ENCODE measurements at regions not wholly inside any gene's neighbourhood (a gene's known extent, or its start where the extent isn't known, plus 50 kb on each side); places are given as distances from the start of the nearest gene placed in this dataset.

DNA sequence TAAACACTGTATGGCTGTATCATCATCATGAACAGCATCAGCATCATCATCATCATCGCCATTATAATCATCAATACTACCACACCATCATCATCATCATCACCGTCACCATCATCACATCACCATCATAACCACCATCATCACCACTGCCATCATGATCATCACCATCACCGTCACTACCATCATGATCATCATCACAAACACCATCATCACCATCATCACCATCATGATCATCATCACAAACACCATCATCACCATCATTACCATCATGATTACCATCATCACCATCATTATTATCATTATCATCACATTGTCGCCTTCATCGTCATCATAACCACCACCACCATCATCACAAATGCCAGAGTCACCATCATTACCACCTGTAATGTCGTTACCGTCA is 1196.9 kb downstream of the NLGN4X start:
- intact Hi-C loops (cut with micrococcal nuclease) (no loop called here), in situ Hi-C loops (cut with MboI; ENCODE audit: low sequenced_read_pairs) (no loop called here), dilution Hi-C loops (cut with HindIII; ENCODE audit: low sequenced_read_pairs, unreplicated experiment) (no loop called here)
- Histone ChIP-seq H2BK120ac (ENCODE audit: low read depth, low read length) (no peak overlapping the region), H3K79me1 (ENCODE audit: low read depth in 1 of 2, low read length in 2 of 2) (no peaks in the 10 kb centered on the region), H4K91ac (ENCODE audit: insufficient read depth, low read depth, low read length) (no peak overlapping the region), H2AK5ac (ENCODE audit: low read depth, low read length) (no peak overlapping the region), H2BK15ac (ENCODE audit: low read depth, low read length) (no peak overlapping the region), H3K14ac (replicated peaks; ENCODE audit: low read depth, low read length) (no peak overlapping the region), H3K9ac (ENCODE audit: low read depth, low read length) (no peak overlapping the region), H3K27ac (ENCODE audit: insufficient read depth, low read length) (no peak overlapping the region), H3K27me3 (ENCODE audit: control insufficient read depth, insufficient read depth, low read length) (no peaks in the 10 kb centered on the region), H3K9me1 (ENCODE audit: insufficient read depth, low read length) (no peaks in the 10 kb centered on the region), H2AK9ac (replicated peaks; ENCODE audit: low read depth, low read length, poor library complexity) (no peak overlapping the region), H2AFZ (replicated peaks; ENCODE audit: low read length, poor library complexity) (no peak overlapping the region), H3K4ac (ENCODE audit: low read depth, low read length) (no peak overlapping the region), H3K9me3 (ENCODE audit: control insufficient read depth, insufficient read depth, low read length) (0 out of 2 replicates have a peak, but pooled peaks cover 7% of the 10 kb centered on the region), H3K4me1 (ENCODE audit: control insufficient read depth, insufficient read depth, low read length) (no peaks in the 10 kb centered on the region), H3K18ac (ENCODE audit: low read depth, low read length) (no peak overlapping the region), H2BK20ac (ENCODE audit: low read depth, low read length) (no peak overlapping the region), H2BK5ac (ENCODE audit: low read depth, low read length, poor library complexity, severe bottlenecking) (no peak overlapping the region), H3K23ac (ENCODE audit: low read depth, low read length) (no peak overlapping the region), H3K36me3 (ENCODE audit: control insufficient read depth, insufficient read depth, low read length) (no peaks in the 10 kb centered on the region), H4K5ac (ENCODE audit: low read depth, low read length) (no peak overlapping the region), H4K20me1 (ENCODE audit: insufficient read depth, low read length) (no peaks in the 10 kb centered on the region), H4K8ac (ENCODE audit: low read depth in 2 of 2, low read length in 2 of 2) (no peak overlapping the region), H3K56ac (ENCODE audit: extremely low read depth, insufficient read depth, low read length) (no peak overlapping the region), H3K4me3 (ENCODE audit: insufficient read depth, low read depth, low read length) (no peak overlapping the region), H3K4me2 (ENCODE audit: low read depth, low read length) (no peak overlapping the region)
- BruUV-seq (replicated peaks), result no TSS peak
- ChIA-PET CTCF (no interaction called here), POLR2A (ENCODE audit: unreplicated experiment) (no interaction called here)
- WGBS, 2 experiments (ENCODE audit: extremely low coverage in 2 of 2, insufficient read length in 1 of 2), result 62% methylated on average over 5 of the region's 7 CpGs; no CpG with 5 or more reads in 1 of the 2 experiments
- DNase-seq (no peak), ATAC-seq (ENCODE audit: low read depth) (no peak)
- TF ChIP-seq BHLHE40 (IDR thresholded peaks at IDR 0.05; ENCODE audit: low read depth, low read length), result no peak
- TF ChIP-seq RFX5 (IDR thresholded peaks at IDR 0.05; ENCODE audit: low read depth, low read length), result no peak
- TF ChIP-seq, protein P1, sequence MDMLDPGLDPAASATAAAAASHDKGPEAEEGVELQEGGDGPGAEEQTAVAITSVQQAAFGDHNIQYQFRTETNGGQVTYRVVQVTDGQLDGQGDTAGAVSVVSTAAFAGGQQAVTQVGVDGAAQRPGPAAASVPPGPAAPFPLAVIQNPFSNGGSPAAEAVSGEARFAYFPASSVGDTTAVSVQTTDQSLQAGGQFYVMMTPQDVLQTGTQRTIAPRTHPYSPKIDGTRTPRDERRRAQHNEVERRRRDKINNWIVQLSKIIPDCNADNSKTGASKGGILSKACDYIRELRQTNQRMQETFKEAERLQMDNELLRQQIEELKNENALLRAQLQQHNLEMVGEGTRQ (IDR thresholded peaks at IDR 0.05; ENCODE audit: low read depth, low read length), result no peak
- TF ChIP-seq CEBPB (IDR thresholded peaks at IDR 0.05; ENCODE audit: low read depth, low read length), result no peak
- no peak for TF ChIP-seq NFE2L2 (IDR thresholded peaks at IDR 0.05; ENCODE audit: low read depth, low read length)
- TF ChIP-seq, protein P2, sequence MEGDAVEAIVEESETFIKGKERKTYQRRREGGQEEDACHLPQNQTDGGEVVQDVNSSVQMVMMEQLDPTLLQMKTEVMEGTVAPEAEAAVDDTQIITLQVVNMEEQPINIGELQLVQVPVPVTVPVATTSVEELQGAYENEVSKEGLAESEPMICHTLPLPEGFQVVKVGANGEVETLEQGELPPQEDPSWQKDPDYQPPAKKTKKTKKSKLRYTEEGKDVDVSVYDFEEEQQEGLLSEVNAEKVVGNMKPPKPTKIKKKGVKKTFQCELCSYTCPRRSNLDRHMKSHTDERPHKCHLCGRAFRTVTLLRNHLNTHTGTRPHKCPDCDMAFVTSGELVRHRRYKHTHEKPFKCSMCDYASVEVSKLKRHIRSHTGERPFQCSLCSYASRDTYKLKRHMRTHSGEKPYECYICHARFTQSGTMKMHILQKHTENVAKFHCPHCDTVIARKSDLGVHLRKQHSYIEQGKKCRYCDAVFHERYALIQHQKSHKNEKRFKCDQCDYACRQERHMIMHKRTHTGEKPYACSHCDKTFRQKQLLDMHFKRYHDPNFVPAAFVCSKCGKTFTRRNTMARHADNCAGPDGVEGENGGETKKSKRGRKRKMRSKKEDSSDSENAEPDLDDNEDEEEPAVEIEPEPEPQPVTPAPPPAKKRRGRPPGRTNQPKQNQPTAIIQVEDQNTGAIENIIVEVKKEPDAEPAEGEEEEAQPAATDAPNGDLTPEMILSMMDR (conservative IDR thresholded peaks at IDR 0.05; ENCODE audit: low read depth, low read length), result no peak
- TF ChIP-seq MAFK (IDR thresholded peaks at IDR 0.05; ENCODE audit: low read depth, low read length), result no peak
- TF ChIP-seq RAD21 (IDR thresholded peaks at IDR 0.05; ENCODE audit: low read length), result no peak
- TF ChIP-seq CHD1 (IDR thresholded peaks at IDR 0.05; ENCODE audit: low read depth, low read length), result no peak
- no peak for TF ChIP-seq MXI1 (IDR thresholded peaks at IDR 0.05; ENCODE audit: borderline replicate concordance, low read depth, low read length)
- no peak for TF ChIP-seq RCOR1 (IDR thresholded peaks at IDR 0.05; ENCODE audit: insufficient replicate concordance, low read length)
- no peak for TF ChIP-seq MAZ (IDR thresholded peaks at IDR 0.05; ENCODE audit: borderline replicate concordance, low read depth, low read length)
- TF ChIP-seq FOS (IDR thresholded peaks at IDR 0.05; ENCODE audit: low read depth, low read length), result no peak
- no peak for TF ChIP-seq SMC3 (IDR thresholded peaks at IDR 0.05; ENCODE audit: low read depth, low read length)
- TF ChIP-seq POLR2A (IDR thresholded peaks at IDR 0.05; ENCODE audit: low read depth, low read length), result no peak
- TF ChIP-seq, protein P3, sequence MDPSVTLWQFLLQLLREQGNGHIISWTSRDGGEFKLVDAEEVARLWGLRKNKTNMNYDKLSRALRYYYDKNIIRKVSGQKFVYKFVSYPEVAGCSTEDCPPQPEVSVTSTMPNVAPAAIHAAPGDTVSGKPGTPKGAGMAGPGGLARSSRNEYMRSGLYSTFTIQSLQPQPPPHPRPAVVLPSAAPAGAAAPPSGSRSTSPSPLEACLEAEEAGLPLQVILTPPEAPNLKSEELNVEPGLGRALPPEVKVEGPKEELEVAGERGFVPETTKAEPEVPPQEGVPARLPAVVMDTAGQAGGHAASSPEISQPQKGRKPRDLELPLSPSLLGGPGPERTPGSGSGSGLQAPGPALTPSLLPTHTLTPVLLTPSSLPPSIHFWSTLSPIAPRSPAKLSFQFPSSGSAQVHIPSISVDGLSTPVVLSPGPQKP (IDR thresholded peaks at IDR 0.05; ENCODE audit: borderline replicate concordance, low read depth, low read length), result no peak

Data from IMR-90 (cell line).